GM19455 (cell line): ENCODE measurements at regions not wholly inside any gene's neighbourhood (a gene's known extent, or its start where the extent isn't known, plus 50 kb on each side); places are given as distances from the start of the nearest gene placed in this dataset.
"Not testable (repeated sequence)": the region's sequence is repeated elsewhere in the genome, so short reads cannot be mapped to it uniquely, and the experiment has no call there.

Experiments
- ATAC-seq: cut with Tn5 transposase; IDR thresholded peaks from one replicate; pipeline ENCODE4 v1.9.1; 2021; ENCODE audit not compliant: unreplicated experiment

- not testable (repeated sequence) for ATAC-seq
Observed at GRCh38 chr4:183044924-183045640, 54.0 kb upstream of the WWC2 start.

GRCh38 chr4:183038436-183038835 is 60.6 kb upstream of the WWC2 start:
- no peak for ATAC-seq

GRCh38 chr4:183035726-183036415 is 63.2 kb upstream of the WWC2 start:
- no peak for ATAC-seq

GRCh38 chr4:183035256-183035655 is 63.8 kb upstream of the WWC2 start:
- ATAC-seq: no peak

GRCh38 chr4:183030823-183031222 is 68.2 kb upstream of the WWC2 start:
- no peak for ATAC-seq

DNA sequence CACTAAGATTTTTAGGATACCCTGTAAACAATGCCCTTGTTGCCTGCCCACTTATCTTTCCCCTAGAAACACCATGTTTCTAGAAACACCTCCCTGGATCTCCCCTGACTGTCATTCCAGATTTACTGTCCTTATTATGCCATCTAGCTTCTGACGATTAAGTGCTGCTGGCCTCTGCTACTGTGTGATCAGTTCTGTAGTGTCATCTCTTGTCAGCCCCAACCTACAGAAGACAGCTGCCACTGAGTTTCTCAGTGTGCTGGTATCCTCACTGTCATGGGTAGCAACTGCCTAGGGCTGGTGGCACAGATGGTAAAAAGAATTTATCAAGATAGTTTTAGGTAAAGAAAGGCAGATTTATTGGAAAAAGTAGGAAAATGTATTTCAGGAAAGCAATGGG is 68.7 kb upstream of the WWC2 start:
- ATAC-seq: no peak

DNA sequence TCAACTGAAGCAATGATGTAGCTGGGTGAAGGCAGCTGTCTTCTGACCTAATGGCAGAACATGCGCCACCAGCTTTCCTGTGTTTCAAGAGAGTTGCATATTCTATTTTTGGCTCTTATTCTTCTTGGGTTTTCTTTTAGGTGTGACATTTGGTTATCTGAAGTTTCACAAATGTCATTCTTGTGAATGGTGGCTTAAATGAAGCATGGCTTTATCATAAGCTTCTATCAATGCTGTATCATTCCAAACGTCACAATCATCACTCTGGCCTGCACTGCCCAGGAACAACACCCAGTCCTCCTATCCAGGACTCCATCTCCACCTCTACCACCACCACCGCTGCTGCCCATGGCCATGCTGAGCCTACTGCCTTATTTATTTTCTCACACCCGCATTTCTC is 69.7 kb upstream of the WWC2 start:
- ATAC-seq: no peak

DNA sequence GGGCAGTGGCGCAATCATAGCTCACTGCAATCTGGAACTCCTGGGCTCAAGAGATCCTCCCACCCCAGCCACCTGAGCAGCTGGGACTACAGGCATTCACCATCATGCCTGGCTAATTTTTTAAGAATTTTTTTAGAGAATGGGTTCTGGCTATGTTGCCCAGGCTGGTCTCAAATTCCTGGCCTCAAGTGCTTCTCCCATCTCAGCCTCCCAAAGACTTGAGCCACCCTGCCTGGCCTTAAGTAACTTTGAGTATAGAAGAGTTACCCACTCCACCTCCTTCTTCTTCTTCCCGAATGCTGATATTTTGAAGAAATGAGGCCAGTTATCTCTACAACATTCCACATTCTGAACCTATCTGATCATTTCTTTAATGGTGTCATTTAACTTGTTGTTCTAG is 72.4 kb upstream of the WWC2 start:
- ATAC-seq: no peak

DNA sequence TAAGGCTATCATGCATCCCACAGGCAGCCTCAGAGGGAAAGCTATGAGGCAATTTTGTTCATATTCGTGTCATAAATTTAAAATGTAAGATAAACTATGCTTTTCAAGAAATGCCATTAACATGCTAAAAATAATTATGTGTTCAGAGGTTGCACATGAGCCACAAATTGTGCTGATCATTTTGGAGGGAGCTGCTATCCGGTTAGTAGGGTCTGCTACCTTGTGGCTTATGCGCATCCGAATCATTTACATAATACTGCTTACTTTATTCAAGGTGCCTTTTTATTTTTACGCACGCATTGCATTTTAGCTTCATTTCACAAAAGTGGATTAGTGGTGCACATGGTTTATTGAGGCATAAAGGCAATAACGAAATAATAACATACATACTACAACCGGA is 76.4 kb upstream of the WWC2 start:
- no peak for ATAC-seq

DNA sequence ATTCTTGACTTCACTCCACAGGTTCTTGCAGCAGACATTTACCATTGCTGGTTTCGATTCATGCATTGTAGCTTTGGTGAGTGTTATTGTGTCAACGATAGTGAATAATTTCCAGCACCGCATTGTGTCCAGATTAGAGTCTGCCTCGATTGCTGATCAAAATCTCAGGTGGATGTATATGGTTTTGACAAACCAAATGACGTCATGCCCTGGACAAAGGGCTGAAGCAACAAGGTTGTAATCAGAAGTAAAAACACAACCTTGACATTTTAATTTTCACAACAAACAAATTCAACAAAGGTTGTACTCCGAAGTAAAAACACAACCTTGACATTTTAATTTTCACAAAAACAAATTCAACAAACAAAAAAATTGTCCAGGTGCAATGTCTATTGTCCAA is 81.1 kb upstream of the WWC2 start:
- no peak for ATAC-seq

DNA sequence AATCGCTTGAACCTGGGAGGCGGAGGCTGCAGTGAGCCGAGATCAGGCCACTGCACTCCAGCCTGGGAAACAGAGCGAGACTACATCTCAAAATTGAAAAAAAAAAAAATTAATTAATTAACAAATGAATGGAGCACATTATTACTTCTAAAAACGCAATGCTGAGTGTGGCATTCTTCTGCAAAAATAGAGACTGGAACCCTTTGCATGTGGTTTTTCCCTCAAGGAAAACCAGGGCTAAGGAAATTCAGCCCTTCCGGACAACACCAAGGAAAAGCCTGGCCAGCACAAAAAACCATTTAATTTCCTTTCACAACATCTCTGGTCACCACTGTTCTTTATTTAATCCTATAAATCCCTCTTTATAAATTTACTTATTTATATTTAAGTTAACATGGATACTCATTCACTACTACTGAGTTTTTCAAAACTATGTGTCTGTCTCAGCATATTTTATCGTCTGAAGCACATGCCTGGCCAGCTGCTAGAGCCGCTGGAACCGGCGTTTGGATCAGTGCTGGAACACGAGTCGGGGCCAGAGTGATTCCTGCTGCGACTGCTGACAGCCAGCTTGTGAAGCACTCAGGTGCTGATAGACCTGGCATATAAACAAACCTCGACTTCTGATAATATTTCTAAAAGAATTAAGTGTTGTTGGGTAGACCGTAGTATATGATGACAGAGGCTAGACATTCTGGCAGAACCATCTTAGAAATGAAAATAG is 84.5 kb upstream of the WWC2 start:
- ATAC-seq: no peak

DNA sequence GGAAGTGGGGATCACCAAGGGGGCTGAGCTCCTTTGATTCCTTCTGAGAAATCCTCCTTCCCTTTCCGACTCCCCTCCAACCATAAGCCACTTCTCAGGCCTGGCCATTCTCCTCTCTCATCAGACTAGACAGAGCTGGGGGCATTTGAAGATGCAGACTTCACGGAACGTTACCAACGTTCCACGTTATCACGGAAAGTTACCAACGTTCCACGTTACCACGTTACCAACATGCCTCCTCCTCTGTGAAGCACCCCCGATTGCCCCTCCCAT is 85.4 kb upstream of the WWC2 start:
- ATAC-seq: no peak

DNA sequence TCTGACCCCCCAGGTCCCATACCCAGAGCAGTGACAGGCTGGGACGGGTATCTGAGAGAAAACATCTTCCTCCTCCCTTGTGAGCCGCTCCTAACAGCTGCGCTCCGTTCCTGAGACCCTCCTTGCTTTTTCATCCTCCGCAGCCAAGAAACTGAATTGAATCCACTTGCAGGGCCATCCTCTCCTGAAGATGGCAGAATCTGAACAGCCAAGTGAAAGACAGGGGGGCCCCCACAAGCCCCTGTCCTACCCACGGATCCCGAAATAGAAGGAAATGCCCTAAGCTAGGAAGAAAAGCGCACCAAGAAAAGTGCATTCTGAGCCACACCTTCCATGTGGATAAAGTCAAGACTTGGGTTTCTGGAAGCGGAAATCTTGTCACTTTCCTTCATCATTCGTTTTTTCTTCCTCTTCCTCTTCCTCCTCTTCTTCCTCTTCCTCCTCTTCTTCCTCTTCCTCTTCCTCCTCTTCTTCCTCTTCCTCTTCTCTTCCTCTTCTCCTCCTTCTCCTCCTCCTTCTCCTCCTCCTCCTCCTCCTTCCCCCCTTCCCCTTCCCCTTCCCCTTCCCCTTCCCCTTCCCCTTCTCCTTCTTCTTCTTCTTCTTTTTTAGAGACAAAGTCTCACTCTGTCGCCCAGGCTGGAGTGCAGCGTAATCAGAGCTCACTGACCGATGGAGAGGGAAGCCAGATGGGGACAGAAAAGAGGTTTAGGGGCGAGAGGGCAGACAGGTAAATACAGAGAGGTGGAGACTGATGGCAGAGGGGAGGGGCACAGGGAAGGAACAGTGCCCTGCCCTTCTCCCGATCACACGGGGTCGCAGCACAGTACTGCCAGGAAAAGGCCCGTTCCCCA is 86.0 kb upstream of the WWC2 start:
- no peak for ATAC-seq

GRCh38 chr4:183011213-183011907 is 87.7 kb upstream of the WWC2 start:
- ATAC-seq: no peak

DNA sequence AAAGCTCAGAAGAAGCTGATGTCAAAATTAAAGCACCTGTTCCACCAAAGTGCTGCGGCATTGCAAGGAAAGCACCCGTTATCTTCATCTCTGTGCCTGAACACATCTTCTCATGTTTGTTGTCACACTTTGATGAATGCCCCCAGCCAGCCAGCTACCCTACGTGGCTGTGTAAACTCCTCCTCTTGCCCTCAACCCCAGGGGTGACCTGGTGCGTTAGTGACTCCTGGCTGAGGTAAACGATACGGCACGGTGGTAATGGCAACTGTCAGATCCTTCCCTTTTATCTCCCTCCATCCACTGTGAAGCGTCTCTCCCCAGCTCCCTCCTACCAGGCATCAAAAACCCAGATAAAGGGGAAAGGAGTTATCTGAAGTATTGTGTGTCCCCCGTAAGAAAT is 90.6 kb upstream of the WWC2 start:
- no peak for ATAC-seq

- ATAC-seq: not testable (repeated sequence)
Observed at GRCh38 chr4:183004370-183004769, 87.2 kb upstream of the DCTD start.

- ATAC-seq: no peak
Observed at GRCh38 chr4:182994171-182994570, 77.0 kb upstream of the DCTD start.

- peak; percentile 60 for ATAC-seq
Observed at GRCh38 chr4:182978152-182978827, 61.1 kb upstream of the DCTD start.

DNA sequence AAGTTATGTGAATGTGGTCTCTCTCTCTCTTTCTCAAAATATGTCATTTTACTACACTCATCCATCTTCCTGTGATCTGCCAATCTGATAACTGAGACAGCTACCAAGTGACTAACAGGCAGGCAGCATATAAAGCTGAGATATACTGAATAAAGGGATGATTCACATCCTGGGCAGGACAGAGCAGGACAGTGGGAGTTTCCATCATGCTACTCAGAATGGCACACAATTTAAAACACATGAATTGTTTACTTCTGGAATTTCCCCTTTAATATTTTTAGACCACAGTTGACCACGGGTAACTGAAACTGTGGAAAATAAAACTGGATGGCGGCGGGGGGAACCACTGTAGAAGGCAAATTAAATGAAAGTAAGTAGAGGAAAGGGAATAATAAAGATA is 58.6 kb upstream of the DCTD start:
- ATAC-seq: no peak

DNA sequence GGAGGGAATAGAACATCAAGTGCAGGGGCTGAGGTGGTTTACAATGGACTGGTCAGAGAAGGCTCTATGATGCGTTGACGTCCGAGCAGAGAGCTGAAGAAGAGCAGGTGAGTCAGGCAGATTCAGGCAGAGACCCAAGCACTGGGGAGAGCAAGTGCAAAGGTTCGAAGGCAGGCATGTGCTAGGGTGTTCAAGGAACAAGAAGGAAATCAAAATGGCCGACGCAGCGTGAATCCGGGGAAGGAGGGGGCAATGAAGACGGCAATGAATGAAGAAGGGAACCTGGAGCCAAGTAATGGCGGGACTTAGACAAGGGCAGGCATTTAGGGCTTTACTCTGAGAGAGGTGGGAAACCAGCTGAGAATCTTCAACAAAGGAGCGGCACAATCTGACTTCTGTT is 56.8 kb upstream of the DCTD start:
- ATAC-seq: no peak
